IMR-90 (cell line): ENCODE measurements at regions not wholly inside any gene's neighbourhood (a gene's known extent, or its start where the extent isn't known, plus 50 kb on each side); places are given as distances from the start of the nearest gene placed in this dataset.

Source experiments
- ATAC-seq: fragments of 200-7000 bp; cut with Tn5 transposase; 2 replicates; pipeline ENCODE4 v1.9.1; 2020; ENCODE audit warnings: low read depth, mild to moderate bottlenecking, moderate library complexity
- BruUV-seq: library from RNA; stranded (reverse); fragments of 400-500 nt; replicated peaks from 2 replicates; lab custom pipeline; 2021; lab: Mats Ljungman, UMichigan
- CTCF ChIA-PET: fragments of 300-600 bp; formaldehyde crosslinking; extraction: SDS; loops from one replicate; lab custom pipeline; 2021; ENCODE audit warnings: antibody characterized with exemption; lab: Yijun Ruan, JAX
- POLR2A ChIA-PET: fragments of 300-600 bp; sonication (Branson Sonifier 250); formaldehyde crosslinking; loops from one replicate; lab custom pipeline; 2022; ENCODE audit warnings: antibody characterized with exemption; ENCODE audit not compliant: unreplicated experiment; lab: Charles Lee
- DNase-seq: peaks from one replicate; pipeline ENCODE4 v3.0.0; 2013
- H2AFZ ChIP-seq: replicated peaks from 2 replicates; pipeline ENCODE3; 2013; ENCODE audit warnings: low read length, mild to moderate bottlenecking; ENCODE audit not compliant: poor library complexity
- H2AK5ac ChIP-seq: 2 replicates; pipeline ENCODE4 v1.6.1; 2013; ENCODE audit warnings: low read depth, low read length, inconsistent platforms
- H2AK9ac ChIP-seq: replicated peaks from 2 replicates; pipeline ENCODE3; 2013; ENCODE audit warnings: mild to moderate bottlenecking, low read depth, low read length, moderate library complexity; ENCODE audit not compliant: poor library complexity
- H2BK120ac ChIP-seq: 2 replicates; pipeline ENCODE4 v1.6.1; 2013; ENCODE audit warnings: low read depth, low read length, inconsistent platforms
- H2BK15ac ChIP-seq: 3 replicates; pipeline ENCODE4 v1.6.1; 2013; ENCODE audit warnings: low read depth, low read length, inconsistent platforms
- H2BK20ac ChIP-seq: 2 replicates; pipeline ENCODE4 v1.6.1; 2013; ENCODE audit warnings: low read depth, mild to moderate bottlenecking, inconsistent platforms, low read length, moderate library complexity
- H2BK5ac ChIP-seq: 2 replicates; pipeline ENCODE4 v1.6.1; 2013; ENCODE audit warnings: mild to moderate bottlenecking, low read depth, low read length, inconsistent platforms; ENCODE audit not compliant: poor library complexity, severe bottlenecking
- H3K14ac ChIP-seq: replicated peaks from 2 replicates; pipeline ENCODE4 v1.6.1; 2013; ENCODE audit warnings: low read depth, low read length, inconsistent platforms
- H3K18ac ChIP-seq: 2 replicates; pipeline ENCODE4 v1.6.1; 2013; ENCODE audit warnings: low read depth, low read length, control low read depth
- H3K23ac ChIP-seq: 2 replicates; pipeline ENCODE4 v1.6.1; 2013; ENCODE audit warnings: low read depth, low read length, inconsistent platforms
- H3K27ac ChIP-seq: 2 replicates; pipeline ENCODE4 v1.5.1; 2013; ENCODE audit warnings: mild to moderate bottlenecking, control low read depth, low read length; ENCODE audit not compliant: insufficient read depth
- H3K27me3 ChIP-seq: 2 replicates; pipeline ENCODE4 v1.6.1; 2013; ENCODE audit warnings: low read length; ENCODE audit not compliant: control insufficient read depth, insufficient read depth
- H3K36me3 ChIP-seq: 2 replicates; pipeline ENCODE4 v1.6.1; 2013; ENCODE audit warnings: low read length, mixed read lengths; ENCODE audit not compliant: control insufficient read depth, insufficient read depth
- H3K4ac ChIP-seq: 2 replicates; pipeline ENCODE4 v1.6.1; 2013; ENCODE audit warnings: low read depth, low read length, inconsistent platforms
- H3K4me1 ChIP-seq: 2 replicates; pipeline ENCODE4 v1.6.1; 2013; ENCODE audit warnings: low read length, mixed read lengths; ENCODE audit not compliant: control insufficient read depth, insufficient read depth
- H3K4me2 ChIP-seq: 2 replicates; pipeline ENCODE4 v1.6.1; 2013; ENCODE audit warnings: low read depth, mild to moderate bottlenecking, control low read depth, low read length, moderate library complexity
- H3K4me3 ChIP-seq: 2 replicates; pipeline ENCODE4 v1.5.1; 2013; ENCODE audit warnings: low read depth, mild to moderate bottlenecking, control low read depth, low read length, moderate library complexity; ENCODE audit not compliant: insufficient read depth
- H3K56ac ChIP-seq: 2 replicates; pipeline ENCODE4 v1.6.1; 2013; ENCODE audit warnings: low read length, inconsistent platforms; ENCODE audit not compliant: insufficient read depth; ENCODE audit errors: extremely low read depth
- H3K79me1 ChIP-seq, 2 experiments: 2 replicates each; pipeline ENCODE4 v1.6.1; 2013; ENCODE audit warnings: low read length in 2 of 2, inconsistent platforms in 1 of 2, low read depth in 1 of 2
- H3K9ac ChIP-seq: 2 replicates; pipeline ENCODE4 v1.6.1; 2013; ENCODE audit warnings: low read depth, low read length, control low read depth
- H3K9me1 ChIP-seq: 2 replicates; pipeline ENCODE4 v1.6.1; 2013; ENCODE audit warnings: low read length, inconsistent platforms; ENCODE audit not compliant: insufficient read depth
- H3K9me3 ChIP-seq: 2 replicates; pipeline ENCODE4 v1.6.1; 2013; ENCODE audit warnings: low read length; ENCODE audit not compliant: control insufficient read depth, insufficient read depth
- H4K20me1 ChIP-seq: 2 replicates; pipeline ENCODE4 v1.6.1; 2013; ENCODE audit warnings: low read length, inconsistent platforms; ENCODE audit not compliant: insufficient read depth
- H4K5ac ChIP-seq: 2 replicates; pipeline ENCODE4 v1.6.1; 2013; ENCODE audit warnings: mild to moderate bottlenecking, low read depth, low read length, control low read depth
- H4K8ac ChIP-seq, 2 experiments: 2 replicates each; pipeline ENCODE4 v1.6.1; 2013; ENCODE audit warnings: low read depth in 2 of 2, low read length in 2 of 2, control low read depth in 1 of 2, inconsistent platforms in 1 of 2
- H4K91ac ChIP-seq: 2 replicates; pipeline ENCODE4 v1.6.1; 2013; ENCODE audit warnings: low read depth, low read length, inconsistent platforms; ENCODE audit not compliant: insufficient read depth
- BHLHE40 ChIP-seq: fragments of 150-350 bp; IDR thresholded peaks from 2 replicates; pipeline ENCODE4 v1.6.1; 2016; ENCODE audit warnings: mild to moderate bottlenecking, low read depth, low read length
- CEBPB ChIP-seq: IDR thresholded peaks from 2 replicates; pipeline ENCODE4 v1.6.1; 2012; ENCODE audit warnings: low read depth, low read length, improper control_type of control experiment
- CHD1 ChIP-seq: IDR thresholded peaks from 2 replicates; pipeline ENCODE4 v1.6.1; 2012; ENCODE audit warnings: low read depth, low read length, improper control_type of control experiment
- FOS ChIP-seq: fragments of 150-350 bp; IDR thresholded peaks from 2 replicates; pipeline ENCODE4 v1.6.1; 2016; ENCODE audit warnings: low read depth, low read length
- MAFK ChIP-seq: IDR thresholded peaks from 2 replicates; pipeline ENCODE4 v1.6.1; 2012; ENCODE audit warnings: low read depth, low read length, improper control_type of control experiment
- MAZ ChIP-seq: IDR thresholded peaks from 2 replicates; pipeline ENCODE4 v1.6.1; 2012; ENCODE audit warnings: low read depth, mild to moderate bottlenecking, low read length, improper control_type of control experiment, moderate library complexity, borderline replicate concordance
- MXI1 ChIP-seq: IDR thresholded peaks from 2 replicates; pipeline ENCODE4 v1.6.1; 2012; ENCODE audit warnings: low read depth, mild to moderate bottlenecking, low read length, moderate library complexity, borderline replicate concordance
- NFE2L2 ChIP-seq: fragments of 150-350 bp; IDR thresholded peaks from 2 replicates; pipeline ENCODE4 v1.6.1; 2016; ENCODE audit warnings: low read depth, mild to moderate bottlenecking, low read length
- POLR2A ChIP-seq: IDR thresholded peaks from 2 replicates; pipeline ENCODE4 v1.6.1; 2012; ENCODE audit warnings: mild to moderate bottlenecking, low read depth, low read length
- RAD21 ChIP-seq: IDR thresholded peaks from 2 replicates; pipeline ENCODE4 v1.6.1; 2012; ENCODE audit warnings: low read length, improper control_type of control experiment
- RCOR1 ChIP-seq: IDR thresholded peaks from 2 replicates; pipeline ENCODE4 v1.6.1; 2012; ENCODE audit warnings: mild to moderate bottlenecking, low read length, improper control_type of control experiment; ENCODE audit not compliant: insufficient replicate concordance
- RFX5 ChIP-seq: IDR thresholded peaks from 2 replicates; pipeline ENCODE4 v1.8.0; 2012; ENCODE audit warnings: low read depth, mild to moderate bottlenecking, low read length, moderate library complexity
- SMC3 ChIP-seq: fragments of 150-350 bp; IDR thresholded peaks from 2 replicates; pipeline ENCODE4 v1.6.1; 2016; ENCODE audit warnings: low read depth, mild to moderate bottlenecking, antibody characterized with exemption, low read length, moderate library complexity
- WGBS, 2 experiments: methylation state at CpG; one replicate each; pipeline versions ENCODE4 v1.1.5 to v1.1.7; 2013; ENCODE audit warnings: missing lambda C conversion rate in 2 of 2; ENCODE audit not compliant: insufficient read length in 1 of 2; ENCODE audit errors: extremely low coverage in 2 of 2; 5-methylcytosine and 5-hydroxymethylcytosine counted together
- dilution Hi-C: fragments of 300-500 bp; cut with HindIII; formaldehyde crosslinking; loops from one replicate; pipeline ENCODE4 v1.14.3; 2018; ENCODE audit warnings: low sequenced_read_pairs; ENCODE audit not compliant: unreplicated experiment
- in situ Hi-C: fragments of 300-500 bp; cut with MboI; formaldehyde crosslinking; loops from 3 replicates; pipeline ENCODE4 v1.14.3; 2019; ENCODE audit warnings: low sequenced_read_pairs, inconsistent platforms, mixed read lengths
- intact Hi-C: fragments of 100-400 bp; cut with micrococcal nuclease; formaldehyde crosslinking; loops from 2 replicates; pipeline ENCODE4 v1.10.0; 2022
- TF ChIP-seq, protein P1 (sequence below): fragments of 150-350 bp; IDR thresholded peaks from 2 replicates; pipeline ENCODE4 v1.6.1; 2016; ENCODE audit warnings: low read depth, mild to moderate bottlenecking, low read length, moderate library complexity, borderline replicate concordance
- TF ChIP-seq, protein P2 (sequence below): conservative IDR thresholded peaks from 2 replicates; pipeline ENCODE4 v1.5.1; 2012; ENCODE audit warnings: mild to moderate bottlenecking, low read depth, low read length, improper control_type of control experiment
- TF ChIP-seq, protein P3 (sequence below): fragments of 150-350 bp; IDR thresholded peaks from 2 replicates; pipeline ENCODE4 v1.6.1; 2017; ENCODE audit warnings: mild to moderate bottlenecking, antibody characterized with exemption, low read length, low read depth

DNA sequence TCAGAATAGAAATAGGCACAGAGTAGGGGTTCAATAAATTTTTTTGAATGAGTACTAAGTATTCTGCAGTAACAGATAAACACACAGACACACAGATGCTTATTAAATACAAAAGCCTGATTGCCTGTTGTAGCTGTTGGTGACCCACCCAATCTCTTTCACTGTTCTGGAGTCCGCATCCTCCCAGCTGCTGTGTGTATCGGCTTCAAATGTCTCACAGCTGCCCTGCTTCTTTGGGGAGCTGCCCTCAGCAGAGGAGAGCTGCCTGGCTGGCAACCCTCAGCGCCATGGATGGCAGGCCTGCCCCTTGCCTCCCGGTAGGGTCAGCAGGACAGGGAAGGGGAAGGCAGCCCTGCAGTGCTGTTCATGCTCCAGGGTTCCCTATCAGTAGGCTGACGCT, 50.5 kb upstream of the PRNP start:
- H3K18ac ChIP-seq = no peak overlapping the region
- H3K4me2 ChIP-seq = no peak overlapping the region
- 100% methylated on average over 2 of the region's 5 CpGs; no CpG with 5 or more reads in 1 of the 2 experiments for WGBS, 2 experiments
- no peaks in the 10 kb centered on the region for H4K20me1 ChIP-seq
- intact Hi-C loops = no loop called here
- H3K36me3 ChIP-seq = no peaks in the 10 kb centered on the region
- H3K14ac ChIP-seq = no peak overlapping the region
- H3K9me3 ChIP-seq = no peaks in the 10 kb centered on the region
- no peak overlapping the region for H3K9ac ChIP-seq
- H2BK15ac ChIP-seq = no peak overlapping the region
- POLR2A ChIA-PET = no interaction called here
- no peak overlapping the region for H3K4me3 ChIP-seq
- CTCF ChIA-PET = no interaction called here
- no peak for TF ChIP-seq CEBPB
- TF ChIP-seq SMC3 = no peak
- TF ChIP-seq MAZ = no peak
- no peak for TF ChIP-seq FOS
- TF ChIP-seq, protein P1, sequence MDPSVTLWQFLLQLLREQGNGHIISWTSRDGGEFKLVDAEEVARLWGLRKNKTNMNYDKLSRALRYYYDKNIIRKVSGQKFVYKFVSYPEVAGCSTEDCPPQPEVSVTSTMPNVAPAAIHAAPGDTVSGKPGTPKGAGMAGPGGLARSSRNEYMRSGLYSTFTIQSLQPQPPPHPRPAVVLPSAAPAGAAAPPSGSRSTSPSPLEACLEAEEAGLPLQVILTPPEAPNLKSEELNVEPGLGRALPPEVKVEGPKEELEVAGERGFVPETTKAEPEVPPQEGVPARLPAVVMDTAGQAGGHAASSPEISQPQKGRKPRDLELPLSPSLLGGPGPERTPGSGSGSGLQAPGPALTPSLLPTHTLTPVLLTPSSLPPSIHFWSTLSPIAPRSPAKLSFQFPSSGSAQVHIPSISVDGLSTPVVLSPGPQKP = no peak
- no peak for TF ChIP-seq NFE2L2
- TF ChIP-seq MXI1 = no peak
- TF ChIP-seq RCOR1 = no peak
- TF ChIP-seq MAFK = no peak
- TF ChIP-seq, protein P2, sequence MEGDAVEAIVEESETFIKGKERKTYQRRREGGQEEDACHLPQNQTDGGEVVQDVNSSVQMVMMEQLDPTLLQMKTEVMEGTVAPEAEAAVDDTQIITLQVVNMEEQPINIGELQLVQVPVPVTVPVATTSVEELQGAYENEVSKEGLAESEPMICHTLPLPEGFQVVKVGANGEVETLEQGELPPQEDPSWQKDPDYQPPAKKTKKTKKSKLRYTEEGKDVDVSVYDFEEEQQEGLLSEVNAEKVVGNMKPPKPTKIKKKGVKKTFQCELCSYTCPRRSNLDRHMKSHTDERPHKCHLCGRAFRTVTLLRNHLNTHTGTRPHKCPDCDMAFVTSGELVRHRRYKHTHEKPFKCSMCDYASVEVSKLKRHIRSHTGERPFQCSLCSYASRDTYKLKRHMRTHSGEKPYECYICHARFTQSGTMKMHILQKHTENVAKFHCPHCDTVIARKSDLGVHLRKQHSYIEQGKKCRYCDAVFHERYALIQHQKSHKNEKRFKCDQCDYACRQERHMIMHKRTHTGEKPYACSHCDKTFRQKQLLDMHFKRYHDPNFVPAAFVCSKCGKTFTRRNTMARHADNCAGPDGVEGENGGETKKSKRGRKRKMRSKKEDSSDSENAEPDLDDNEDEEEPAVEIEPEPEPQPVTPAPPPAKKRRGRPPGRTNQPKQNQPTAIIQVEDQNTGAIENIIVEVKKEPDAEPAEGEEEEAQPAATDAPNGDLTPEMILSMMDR = no peak
- no peak for TF ChIP-seq CHD1
- TF ChIP-seq RFX5 = no peak
- TF ChIP-seq RAD21 = no peak
- TF ChIP-seq, protein P3, sequence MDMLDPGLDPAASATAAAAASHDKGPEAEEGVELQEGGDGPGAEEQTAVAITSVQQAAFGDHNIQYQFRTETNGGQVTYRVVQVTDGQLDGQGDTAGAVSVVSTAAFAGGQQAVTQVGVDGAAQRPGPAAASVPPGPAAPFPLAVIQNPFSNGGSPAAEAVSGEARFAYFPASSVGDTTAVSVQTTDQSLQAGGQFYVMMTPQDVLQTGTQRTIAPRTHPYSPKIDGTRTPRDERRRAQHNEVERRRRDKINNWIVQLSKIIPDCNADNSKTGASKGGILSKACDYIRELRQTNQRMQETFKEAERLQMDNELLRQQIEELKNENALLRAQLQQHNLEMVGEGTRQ = no peak
- TF ChIP-seq BHLHE40 = no peak
- TF ChIP-seq POLR2A = no peak
- H3K4me1 ChIP-seq = peaks cover 8% of the 10 kb centered on the region; the same call in 1 of the 2 replicates
- no TSS peak for BruUV-seq
- no peak overlapping the region for H2AFZ ChIP-seq
- no peak overlapping the region for H3K27ac ChIP-seq
- in situ Hi-C loops = no loop called here
- no peak overlapping the region for H3K56ac ChIP-seq
- dilution Hi-C loops = no loop called here
- H4K8ac ChIP-seq = no peak overlapping the region
- 0 out of 2 replicates have a peak, but pooled peaks cover 8% of the 10 kb centered on the region for H3K9me1 ChIP-seq
- H2BK120ac ChIP-seq = no peak overlapping the region
- no peak overlapping the region for H4K91ac ChIP-seq
- H3K27me3 ChIP-seq = peaks cover 2% of the 10 kb centered on the region
- H2AK5ac ChIP-seq = peak overlapping the region; percentile 38
- ATAC-seq (no peak), DNase-seq (no peak)
- H2AK9ac ChIP-seq = no peak overlapping the region
- H2BK20ac ChIP-seq = no peak overlapping the region
- H3K4ac ChIP-seq = no peak overlapping the region
- H3K79me1 ChIP-seq = no peaks in the 10 kb centered on the region
- no peak overlapping the region for H4K5ac ChIP-seq
- H2BK5ac ChIP-seq = no peak overlapping the region
- no peak overlapping the region for H3K23ac ChIP-seq
